GM06990 (cell line): ENCODE measurements at regions not wholly inside any gene's neighbourhood (a gene's known extent, or its start where the extent isn't known, plus 50 kb on each side); places are given as distances from the start of the nearest gene placed in this dataset.
"Not testable (repeated sequence)": the region's sequence is repeated elsewhere in the genome, so short reads cannot be mapped to it uniquely, and the experiment has no call there.

Experiments
- DNase-seq: peaks from one replicate; pipeline ENCODE4 v3.0.0-alpha.2; 2011; ENCODE audit not compliant: insufficient read length; ENCODE audit errors: extremely low read depth
- H3K27me3 ChIP-seq: replicated peaks from 2 replicates; pipeline ENCODE4 v1.6.0; 2011; ENCODE audit warnings: low read length; ENCODE audit not compliant: control insufficient read depth, insufficient read depth
- H3K36me3 ChIP-seq: 2 replicates; pipeline ENCODE4 v1.5.1; 2011; ENCODE audit warnings: low read length; ENCODE audit not compliant: control insufficient read depth, insufficient read depth
- H3K4me3 ChIP-seq: replicated peaks from 2 replicates; pipeline ENCODE4 v1.5.1; 2011; ENCODE audit warnings: low read depth, mild to moderate bottlenecking, control low read depth, low read length
- TF ChIP-seq, protein P1 (sequence below): IDR thresholded peaks from 2 replicates; pipeline ENCODE4 v1.5.1; 2011; ENCODE audit warnings: low read length, control low read depth, mild to moderate bottlenecking, inconsistent platforms; ENCODE audit not compliant: insufficient read depth, poor library complexity, severe bottlenecking

- no peak for DNase-seq
- Histone ChIP-seq H3K4me3 (no peak overlapping the region), H3K27me3 (no peaks in the 10 kb centered on the region; the same call in none of the 2 replicates), H3K36me3 (no peaks in the 10 kb centered on the region)
- TF ChIP-seq, protein P1, sequence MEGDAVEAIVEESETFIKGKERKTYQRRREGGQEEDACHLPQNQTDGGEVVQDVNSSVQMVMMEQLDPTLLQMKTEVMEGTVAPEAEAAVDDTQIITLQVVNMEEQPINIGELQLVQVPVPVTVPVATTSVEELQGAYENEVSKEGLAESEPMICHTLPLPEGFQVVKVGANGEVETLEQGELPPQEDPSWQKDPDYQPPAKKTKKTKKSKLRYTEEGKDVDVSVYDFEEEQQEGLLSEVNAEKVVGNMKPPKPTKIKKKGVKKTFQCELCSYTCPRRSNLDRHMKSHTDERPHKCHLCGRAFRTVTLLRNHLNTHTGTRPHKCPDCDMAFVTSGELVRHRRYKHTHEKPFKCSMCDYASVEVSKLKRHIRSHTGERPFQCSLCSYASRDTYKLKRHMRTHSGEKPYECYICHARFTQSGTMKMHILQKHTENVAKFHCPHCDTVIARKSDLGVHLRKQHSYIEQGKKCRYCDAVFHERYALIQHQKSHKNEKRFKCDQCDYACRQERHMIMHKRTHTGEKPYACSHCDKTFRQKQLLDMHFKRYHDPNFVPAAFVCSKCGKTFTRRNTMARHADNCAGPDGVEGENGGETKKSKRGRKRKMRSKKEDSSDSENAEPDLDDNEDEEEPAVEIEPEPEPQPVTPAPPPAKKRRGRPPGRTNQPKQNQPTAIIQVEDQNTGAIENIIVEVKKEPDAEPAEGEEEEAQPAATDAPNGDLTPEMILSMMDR = no peak
Measured at GRCh38 chr5:56757077-56757476, 58.3 kb upstream of the MAP3K1 start.

DNA sequence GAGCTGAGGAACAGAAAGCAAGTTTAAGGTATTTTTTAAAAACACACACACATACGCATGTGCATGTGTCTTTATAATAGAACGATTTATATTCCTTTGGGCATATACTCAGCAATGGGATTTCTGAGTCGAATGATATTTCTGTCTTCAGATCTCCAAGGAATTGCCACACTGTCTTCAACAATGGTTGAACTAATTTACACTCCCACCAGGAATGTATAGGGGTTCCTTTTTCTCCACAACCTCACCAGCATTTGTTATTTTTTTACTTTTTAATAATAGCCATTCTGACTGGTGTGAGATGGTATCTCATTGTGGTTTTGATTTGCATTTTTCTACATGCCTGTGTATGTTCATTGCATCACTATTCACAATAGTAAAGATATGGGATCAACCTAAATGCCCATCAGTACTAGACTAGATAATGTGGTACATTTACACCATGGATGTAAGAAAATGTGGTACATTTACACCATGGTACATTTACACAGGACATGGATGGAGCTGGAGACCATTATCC, 60.3 kb upstream of the MAP3K1 start:
- DNase-seq = no peak
- TF ChIP-seq, protein P1 = no peak
- Histone ChIP-seq H3K4me3 (no peak overlapping the region), H3K27me3 (no peaks in the 10 kb centered on the region; the same call in none of the 2 replicates), H3K36me3 (no peaks in the 10 kb centered on the region)

DNA sequence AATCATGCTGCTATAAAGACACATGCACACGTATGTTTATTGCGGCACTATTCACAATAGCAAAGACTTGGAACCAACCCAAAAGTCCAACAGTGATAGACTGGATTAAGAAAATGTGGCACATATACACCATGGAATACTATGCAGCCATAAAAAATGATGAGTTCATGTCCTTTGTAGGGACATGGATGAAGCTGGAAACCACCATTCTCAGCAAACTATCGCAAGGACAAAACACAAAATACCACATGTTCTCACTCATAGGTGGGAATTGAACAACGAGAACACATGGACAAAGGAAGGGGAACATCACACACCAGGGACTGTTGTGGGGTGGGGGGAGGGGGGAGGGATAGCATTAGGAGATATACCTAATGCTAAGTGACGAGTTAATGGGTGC, 61.8 kb upstream of the MAP3K1 start:
- not testable (repeated sequence) for H3K4me3 ChIP-seq, DNase-seq, H3K27me3 ChIP-seq, H3K36me3 ChIP-seq

- H3K36me3 ChIP-seq = no peaks in the 10 kb centered on the region
Measured at GRCh38 chr5:56751572-56752313, 63.6 kb upstream of the MAP3K1 start.

DNA sequence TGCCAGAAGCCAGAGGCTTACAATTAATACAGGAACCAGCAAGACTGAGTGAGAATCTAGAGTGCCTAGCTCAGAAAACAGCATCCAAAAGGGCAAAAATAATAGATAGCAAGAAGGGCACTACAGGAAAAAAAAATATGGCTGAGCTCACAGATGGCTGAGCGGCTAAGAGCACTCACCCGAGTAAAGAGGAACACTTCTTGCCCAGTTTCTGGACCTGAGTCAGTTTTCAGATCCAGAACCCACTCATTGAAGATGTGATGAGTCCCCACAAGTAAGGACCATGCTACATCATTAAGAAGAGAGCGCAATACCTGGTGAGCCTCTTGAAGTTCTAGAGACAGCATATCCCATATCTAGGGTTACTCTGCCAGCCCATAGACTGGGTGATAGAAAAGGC, 65.5 kb upstream of the MAP3K1 start:
- TF ChIP-seq, protein P1 = no peak
- no peak for DNase-seq
- H3K4me3 ChIP-seq = no peak overlapping the region
- no peaks in the 10 kb centered on the region for H3K36me3 ChIP-seq
- no peaks in the 10 kb centered on the region; the same call in none of the 2 replicates for H3K27me3 ChIP-seq

More at GRCh38 chr5:56751572-56752313, 63.6 kb upstream of the MAP3K1 start:
- Histone ChIP-seq H3K27me3 (no peaks in the 10 kb centered on the region; the same call in none of the 2 replicates), H3K4me3 (no peak overlapping the region)
- TF ChIP-seq, protein P1 = no peak
- no peak for DNase-seq

GRCh38 chr5:56746553-56747339, 68.6 kb upstream of the MAP3K1 start:
- TF ChIP-seq, protein P1 = no peak
- no peak overlapping the region for H3K4me3 ChIP-seq
- H3K36me3 ChIP-seq = no peaks in the 10 kb centered on the region
- DNase-seq = no peak
- H3K27me3 ChIP-seq = no peaks in the 10 kb centered on the region; the same call in 1 of the 2 replicates
